ENCODE measurements at regions not wholly inside any gene's neighbourhood (a gene's known extent, or its start where the extent isn't known, plus 50 kb on each side); places are given as distances from the start of the nearest gene placed in this dataset.

- TF ChIP-seq EZH2phosphoT487 (IDR thresholded peaks at IDR 0.05; ENCODE audit: borderline replicate concordance, low read depth, low read length) (no peak), CTCF (conservative IDR thresholded peaks at IDR 0.05; ENCODE audit: low read length) (no peak)
These were observed 187.0 kb upstream of the RUNX1 start for GRCh38 chr21:35236090-35236489.

All from OCI-LY7 (cell line).